Smooth muscle cell (in vitro differentiated cells): ENCODE measurements at regions not wholly inside any gene's neighbourhood (a gene's known extent, or its start where the extent isn't known, plus 50 kb on each side); places are given as distances from the start of the nearest gene placed in this dataset.

Source experiments
- DNase-seq: peaks from one replicate; lab custom pipeline; 2025; ENCODE audit not compliant: unreplicated experiment; lab: John Stamatoyannopoulos, UW
- H2AFZ ChIP-seq: fragments of 200-600 bp; sonication (generic); 2 replicates; pipeline ENCODE4 v1.6.0; 2016; ENCODE audit warnings: antibody characterized with exemption, low read depth, mild to moderate bottlenecking
- H3F3A ChIP-seq: fragments of 200-600 bp; sonication (generic); 2 replicates; pipeline ENCODE4 v1.6.0; 2017; ENCODE audit warnings: antibody characterized with exemption, low read depth
- H3K27ac ChIP-seq: fragments of 200-600 bp; sonication (generic); 2 replicates; pipeline ENCODE4 v1.5.1; 2016; ENCODE audit warnings: low read depth, mild to moderate bottlenecking
- H3K27me3 ChIP-seq: fragments of 200-600 bp; sonication (generic); 2 replicates; pipeline ENCODE4 v1.6.1; 2016; ENCODE audit warnings: low read depth, mild to moderate bottlenecking
- H3K36me3 ChIP-seq: fragments of 200-600 bp; sonication (generic); 2 replicates; pipeline ENCODE4 v1.5.1; 2016; ENCODE audit warnings: low read depth
- H3K4me1 ChIP-seq: fragments of 200-600 bp; sonication (generic); 2 replicates; pipeline ENCODE4 v1.5.1; 2016; ENCODE audit warnings: low read depth
- H3K4me2 ChIP-seq: fragments of 200-600 bp; sonication (generic); 2 replicates; pipeline ENCODE4 v1.6.0; 2016; ENCODE audit warnings: mild to moderate bottlenecking
- H3K4me3 ChIP-seq: fragments of 200-600 bp; sonication (generic); 2 replicates; pipeline ENCODE4 v1.5.1; 2016; ENCODE audit warnings: mild to moderate bottlenecking
- H3K79me2 ChIP-seq: fragments of 200-600 bp; sonication (generic); 2 replicates; pipeline ENCODE4 v1.6.0; 2016; ENCODE audit warnings: low read depth, mild to moderate bottlenecking
- H3K9ac ChIP-seq: fragments of 200-600 bp; sonication (generic); 2 replicates; pipeline ENCODE4 v1.6.0; 2016; ENCODE audit warnings: low read depth
- H3K9me3 ChIP-seq: fragments of 200-600 bp; sonication (generic); replicated peaks from 2 replicates; pipeline ENCODE4 v1.5.1; 2016; ENCODE audit warnings: low read depth
- H4K20me1 ChIP-seq: fragments of 200-600 bp; sonication (generic); 2 replicates; pipeline ENCODE4 v1.6.0; 2016; ENCODE audit warnings: low read depth
- CTCF ChIP-seq: fragments of 200-600 bp; sonication (generic); IDR thresholded peaks from 2 replicates; pipeline ENCODE4 v1.5.1; 2017; ENCODE audit warnings: borderline replicate concordance, mild to moderate bottlenecking, antibody characterized with exemption; ENCODE audit not compliant: insufficient read depth, poor library complexity, severe bottlenecking
- WGBS: methylation state at CpG from one replicate; pipeline ENCODE4 v1.1.7; 2016; ENCODE audit warnings: low lambda C conversion rate; 5-methylcytosine and 5-hydroxymethylcytosine counted together

- Histone ChIP-seq H3K27me3 (peaks cover 6% of the 10 kb centered on the region), H3K9ac (no peak overlapping the region), H4K20me1 (no peaks in the 10 kb centered on the region), H3K4me3 (no peak overlapping the region), H2AFZ (no peak overlapping the region), H3K9me3 (no peaks in the 10 kb centered on the region), H3F3A (no peaks in the 10 kb centered on the region), H3K79me2 (no peaks in the 10 kb centered on the region), H3K36me3 (no peaks in the 10 kb centered on the region), H3K27ac (no peak overlapping the region), H3K4me2 (no peak overlapping the region), H3K4me1 (no peaks in the 10 kb centered on the region)
- TF ChIP-seq CTCF, result no peak
- no peak for DNase-seq
- WGBS, result 93% methylated on average over 8 of the region's 16 CpGs
Measured at GRCh38 chr11:134763030-134763388, 351.0 kb upstream of the B3GAT1 start.

GRCh38 chr11:134762248-134763029 lies 350.4 kb upstream of the B3GAT1 start:
- DNase-seq, result no peak
- Histone ChIP-seq H3K79me2 (no peaks in the 10 kb centered on the region), H3K4me1 (no peaks in the 10 kb centered on the region), H3K36me3 (no peaks in the 10 kb centered on the region), H3K27ac (no peak overlapping the region), H3K4me3 (no peak overlapping the region), H3K4me2 (no peak overlapping the region), H3F3A (no peaks in the 10 kb centered on the region), H3K9ac (no peak overlapping the region), H3K27me3 (peaks cover 11% of the 10 kb centered on the region), H2AFZ (no peak overlapping the region), H3K9me3 (no peaks in the 10 kb centered on the region), H4K20me1 (no peaks in the 10 kb centered on the region)
- no peak for TF ChIP-seq CTCF
- WGBS, result 96% methylated on average over 34 of the region's 59 CpGs

- no peaks in the 10 kb centered on the region for H4K20me1 ChIP-seq
- no peaks in the 10 kb centered on the region for H3K4me1 ChIP-seq
- H3K36me3 ChIP-seq, result no peaks in the 10 kb centered on the region
- no peak for DNase-seq
- peaks cover 11% of the 10 kb centered on the region for H3K27me3 ChIP-seq
- H3K9ac ChIP-seq, result no peak overlapping the region
- H3K9me3 ChIP-seq, result no peaks in the 10 kb centered on the region
- no peak for TF ChIP-seq CTCF
- no peak overlapping the region for H3K27ac ChIP-seq
- no peaks in the 10 kb centered on the region for H3K79me2 ChIP-seq
- no peak overlapping the region for H3K4me3 ChIP-seq
- no peaks in the 10 kb centered on the region for H3F3A ChIP-seq
- no peak overlapping the region for H3K4me2 ChIP-seq
- H2AFZ ChIP-seq, result no peak overlapping the region
- WGBS, result 95% methylated on average over 20 of the region's 20 CpGs
Measured at GRCh38 chr11:134761926-134762247, 349.8 kb upstream of the B3GAT1 start.

- no peak overlapping the region for H3K27ac ChIP-seq
- DNase-seq, result no peak
- H3K9ac ChIP-seq, result no peak overlapping the region
- H3F3A ChIP-seq, result no peaks in the 10 kb centered on the region
- H3K9me3 ChIP-seq, result no peaks in the 10 kb centered on the region
- no peaks in the 10 kb centered on the region for H3K36me3 ChIP-seq
- H3K4me3 ChIP-seq, result no peak overlapping the region
- H3K27me3 ChIP-seq, result peaks cover 15% of the 10 kb centered on the region
- no peak overlapping the region for H3K4me2 ChIP-seq
- no peak for TF ChIP-seq CTCF
- no peak overlapping the region for H2AFZ ChIP-seq
- no peaks in the 10 kb centered on the region for H3K79me2 ChIP-seq
- H3K4me1 ChIP-seq, result no peaks in the 10 kb centered on the region
- 71% methylated on average over 12 of the region's 12 CpGs for WGBS
- no peaks in the 10 kb centered on the region for H4K20me1 ChIP-seq
Measured at GRCh38 chr11:134761386-134761785, 349.3 kb upstream of the B3GAT1 start.
